Esophagus muscularis mucosa (tissue), 4 donors: ENCODE measurements at regions not wholly inside any gene's neighbourhood (a gene's known extent, or its start where the extent isn't known, plus 50 kb on each side); places are given as distances from the start of the nearest gene placed in this dataset.
"Not testable (repeated sequence)": the region's sequence is repeated elsewhere in the genome, so short reads cannot be mapped to it uniquely, and the experiment has no call there.

Source experiments
- DNase-seq: peaks from one replicate; pipeline ENCODE4 v3.0.0-alpha.2; 2017; ENCODE audit errors: extremely low spot score
- H3K27ac ChIP-seq, 4 donors: fragments of 200-600 bp; sonication (generic); replicated peaks in 1 of 4; 1 replicate in 3 of 4; 2 replicates in 1 of 4; pipeline ENCODE4 v1.5.1; 2016 to 2019; ENCODE audit warnings: mild to moderate bottlenecking in 1 of 4
- H3K27me3 ChIP-seq, 4 donors: fragments of 200-600 bp; sonication (generic); one replicate each; pipeline versions ENCODE4 v1.5.1 to v1.6.0; 2016 to 2019
- H3K36me3 ChIP-seq, 4 donors: fragments of 200-600 bp; sonication (generic); one replicate each; pipeline ENCODE4 v1.5.1; 2016 to 2019
- H3K4me1 ChIP-seq, 4 donors: fragments of 200-600 bp; sonication (generic); one replicate each; pipeline ENCODE4 v1.5.1; 2016 to 2019
- H3K4me3 ChIP-seq, 4 donors: fragments of 200-600 bp; sonication (generic); 1 replicate in 2 of 4; 2 replicates in 2 of 4; pipeline ENCODE4 v1.5.1; 2016 to 2019; ENCODE audit warnings: mild to moderate bottlenecking in 4 of 4, moderate library complexity in 1 of 4
- H3K9me3 ChIP-seq, 4 donors: fragments of 200-600 bp; sonication (generic); 1 replicate in 3 of 4; 2 replicates in 1 of 4; pipeline ENCODE4 v1.5.1; 2016 to 2019
- EP300 ChIP-seq: sonication (generic); formaldehyde crosslinking; IDR thresholded peaks from one replicate; pipeline ENCODE4 v1.6.1; 2017; ENCODE audit warnings: antibody characterized with exemption
- POLR2A ChIP-seq: fragments of 450-650 bp; IDR thresholded peaks from one replicate; pipeline ENCODE4 v1.6.1; 2017; ENCODE audit warnings: antibody characterized with exemption, moderate library complexity, mild to moderate bottlenecking, low read depth
- POLR2AphosphoS5 ChIP-seq, 2 donors: sonication (generic); formaldehyde crosslinking; IDR thresholded peaks; one replicate each; pipeline ENCODE4 v1.6.1; 2017; ENCODE audit warnings: antibody characterized with exemption in 2 of 2
- WGBS: methylation state at CpG from one replicate; pipeline ENCODE4 v1.1.5; 2018; 5-methylcytosine and 5-hydroxymethylcytosine counted together
- intact Hi-C: fragments of 100-400 bp; cut with DNase I; formaldehyde crosslinking; loops from one replicate; pipeline ENCODE4 v1.15.1; 2023
- TF ChIP-seq, protein P1 (sequence below), 3 experiments: fragments of 200-600 bp in 2 of 3; fragments of 450-650 bp in 1 of 3; sonication (generic) in 2 of 3; IDR thresholded peaks; one replicate each; pipeline ENCODE4 v1.5.1; 2017 to 2019; ENCODE audit warnings: antibody characterized with exemption in 3 of 3, mild to moderate bottlenecking in 2 of 3, moderate library complexity in 1 of 3

DNA sequence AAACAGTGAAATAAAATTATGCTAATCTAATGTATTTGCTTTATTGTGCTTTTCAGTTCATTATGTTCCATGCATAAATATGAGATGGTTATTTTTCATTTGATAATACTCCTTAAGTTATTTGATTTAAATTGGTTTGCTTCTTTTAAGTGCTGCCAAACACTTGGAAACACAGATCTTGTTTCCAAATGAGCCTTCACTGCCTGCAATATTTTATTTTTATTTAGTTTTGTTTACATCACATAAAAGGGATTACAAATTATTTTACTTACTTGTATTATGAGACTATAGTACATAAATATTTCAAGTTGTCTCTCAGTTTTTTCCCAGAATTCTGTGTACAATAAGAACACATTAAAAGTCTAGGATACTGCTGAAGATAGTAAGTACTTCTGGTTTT, 1662.4 kb upstream of the B3GALT2 start:
- no peaks in the 10 kb centered on the region for H3K4me1 ChIP-seq
- no peaks in the 10 kb centered on the region for H3K36me3 ChIP-seq
- no peak for TF ChIP-seq POLR2AphosphoS5 (IDR thresholded peaks at IDR 0.05)
- no peaks in the 10 kb centered on the region for H3K9me3 ChIP-seq
- intact Hi-C loops = no loop called here
- no peak overlapping the region for H3K4me3 ChIP-seq
- no peak overlapping the region for H3K27ac ChIP-seq
- H3K27me3 ChIP-seq = no peaks in the 10 kb centered on the region
- no peak for DNase-seq

DNA sequence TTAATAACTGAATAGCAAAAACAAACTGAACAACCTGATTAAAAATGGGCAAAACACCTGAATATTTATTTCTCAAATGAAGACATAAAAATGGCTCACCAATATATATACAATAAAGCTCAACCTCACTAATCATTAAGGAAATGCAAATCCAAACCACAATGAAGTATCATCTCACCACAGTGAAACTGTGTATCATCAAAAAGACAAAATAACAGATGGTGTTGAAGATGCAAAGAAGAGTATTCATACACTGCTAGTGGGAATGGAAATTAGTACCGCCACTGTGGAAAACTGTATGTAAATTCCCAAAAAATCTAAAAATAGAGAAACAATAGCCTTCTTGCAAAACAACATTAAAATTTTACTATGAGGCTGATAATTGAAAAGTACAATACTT, 1660.1 kb upstream of the B3GALT2 start:
- Histone ChIP-seq H3K27ac (no peak overlapping the region), H3K9me3 (no peaks in the 10 kb centered on the region), H3K4me1 (no peaks in the 10 kb centered on the region), H3K36me3 (no peaks in the 10 kb centered on the region), H3K4me3 (no peak overlapping the region), H3K27me3 (no peaks in the 10 kb centered on the region)
- DNase-seq = no peak
- WGBS = 97% methylated on average over 1 of the region's 1 CpG
- TF ChIP-seq EP300 (no peak), POLR2AphosphoS5 (IDR thresholded peaks at IDR 0.05) (no peak)
- intact Hi-C loops = no loop called here

DNA sequence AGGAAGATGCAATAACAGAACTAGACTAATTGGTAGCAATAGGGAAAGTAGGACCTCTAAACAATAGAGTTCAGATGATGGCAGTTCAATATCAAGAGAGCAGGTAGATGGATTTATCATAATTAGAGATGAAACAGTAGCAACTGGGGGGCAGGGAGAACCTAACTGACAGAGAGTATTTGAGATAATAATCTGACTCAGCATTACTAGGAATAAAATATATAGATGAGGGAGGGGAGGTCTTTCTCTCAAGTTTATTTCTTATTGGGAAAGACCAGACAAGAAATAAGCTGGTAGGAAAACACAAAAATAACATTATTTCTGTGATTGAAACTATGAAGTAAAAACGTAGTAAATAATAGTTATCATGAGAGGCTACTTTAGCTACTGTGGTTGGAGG, 1656.7 kb upstream of the B3GALT2 start:
- intact Hi-C loops = no loop called here
- H3K27me3 ChIP-seq = no peaks in the 10 kb centered on the region
- H3K36me3 ChIP-seq = no peaks in the 10 kb centered on the region
- no peaks in the 10 kb centered on the region for H3K9me3 ChIP-seq
- TF ChIP-seq POLR2AphosphoS5 (IDR thresholded peaks at IDR 0.05) (no peak), POLR2A (no peak), EP300 (no peak)
- TF ChIP-seq, protein P1, sequence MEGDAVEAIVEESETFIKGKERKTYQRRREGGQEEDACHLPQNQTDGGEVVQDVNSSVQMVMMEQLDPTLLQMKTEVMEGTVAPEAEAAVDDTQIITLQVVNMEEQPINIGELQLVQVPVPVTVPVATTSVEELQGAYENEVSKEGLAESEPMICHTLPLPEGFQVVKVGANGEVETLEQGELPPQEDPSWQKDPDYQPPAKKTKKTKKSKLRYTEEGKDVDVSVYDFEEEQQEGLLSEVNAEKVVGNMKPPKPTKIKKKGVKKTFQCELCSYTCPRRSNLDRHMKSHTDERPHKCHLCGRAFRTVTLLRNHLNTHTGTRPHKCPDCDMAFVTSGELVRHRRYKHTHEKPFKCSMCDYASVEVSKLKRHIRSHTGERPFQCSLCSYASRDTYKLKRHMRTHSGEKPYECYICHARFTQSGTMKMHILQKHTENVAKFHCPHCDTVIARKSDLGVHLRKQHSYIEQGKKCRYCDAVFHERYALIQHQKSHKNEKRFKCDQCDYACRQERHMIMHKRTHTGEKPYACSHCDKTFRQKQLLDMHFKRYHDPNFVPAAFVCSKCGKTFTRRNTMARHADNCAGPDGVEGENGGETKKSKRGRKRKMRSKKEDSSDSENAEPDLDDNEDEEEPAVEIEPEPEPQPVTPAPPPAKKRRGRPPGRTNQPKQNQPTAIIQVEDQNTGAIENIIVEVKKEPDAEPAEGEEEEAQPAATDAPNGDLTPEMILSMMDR (IDR thresholded peaks at IDR 0.05) = no peak
- 52% methylated on average over 1 of the region's 1 CpG for WGBS
- no peak overlapping the region for H3K27ac ChIP-seq
- H3K4me1 ChIP-seq = no peaks in the 10 kb centered on the region
- H3K4me3 ChIP-seq = no peak overlapping the region
- DNase-seq = no peak

DNA sequence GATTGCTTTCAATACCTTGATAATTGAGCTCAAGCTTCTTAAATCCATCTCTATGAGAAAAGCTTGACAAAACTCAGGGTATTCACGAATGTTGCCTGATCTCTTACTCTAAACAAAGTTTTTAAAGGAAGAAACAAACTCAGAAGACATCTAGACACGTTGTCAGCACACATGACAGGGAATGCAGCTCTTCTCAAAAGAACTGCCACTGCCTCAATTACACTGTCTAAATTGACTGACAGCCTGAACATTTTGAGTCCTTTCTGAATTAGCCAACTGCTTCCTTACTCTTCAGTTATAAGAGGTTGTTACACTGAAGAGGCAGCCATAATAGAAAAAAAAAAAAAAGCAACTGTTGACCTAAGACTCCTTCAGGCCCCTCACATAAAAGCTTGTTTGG, 1646.7 kb upstream of the B3GALT2 start:
- DNase-seq = no peak
- no peaks in the 10 kb centered on the region for H3K27me3 ChIP-seq
- H3K36me3 ChIP-seq = no peaks in the 10 kb centered on the region
- H3K27ac ChIP-seq = no peak overlapping the region
- intact Hi-C loops = no loop called here
- H3K4me3 ChIP-seq = no peak overlapping the region
- H3K9me3 ChIP-seq = no peaks in the 10 kb centered on the region
- no peaks in the 10 kb centered on the region for H3K4me1 ChIP-seq
- WGBS = 65% methylated on average over 2 of the region's 2 CpGs
- TF ChIP-seq POLR2A (no peak), POLR2AphosphoS5 (IDR thresholded peaks at IDR 0.05) (no peak), EP300 (no peak)
- TF ChIP-seq, protein P1 (IDR thresholded peaks at IDR 0.05) = no peak

DNA sequence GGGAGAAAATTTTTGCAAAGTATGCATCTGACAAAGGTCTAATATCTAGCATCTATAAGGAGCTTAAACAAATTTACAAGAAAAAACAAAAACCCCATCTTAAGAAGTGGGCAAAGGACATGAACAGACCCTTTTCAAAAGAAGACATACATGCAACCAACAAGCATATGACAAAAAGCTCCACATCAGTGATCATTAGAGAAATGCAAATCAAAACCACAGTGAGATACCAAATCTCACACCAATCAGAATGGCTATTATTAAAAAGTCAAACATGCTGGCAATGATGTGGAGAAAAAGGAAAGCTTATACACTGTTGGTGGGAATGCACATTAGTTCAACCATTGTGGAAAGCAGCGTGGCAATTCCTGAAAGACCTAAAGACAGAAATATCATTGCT, 1645.2 kb upstream of the B3GALT2 start:
- H3K27ac ChIP-seq, H3K4me3 ChIP-seq, H3K4me1 ChIP-seq, H3K27me3 ChIP-seq, H3K9me3 ChIP-seq, intact Hi-C loops, H3K36me3 ChIP-seq, DNase-seq: not testable (repeated sequence)
- 95% methylated on average over 1 of the region's 1 CpG for WGBS

DNA sequence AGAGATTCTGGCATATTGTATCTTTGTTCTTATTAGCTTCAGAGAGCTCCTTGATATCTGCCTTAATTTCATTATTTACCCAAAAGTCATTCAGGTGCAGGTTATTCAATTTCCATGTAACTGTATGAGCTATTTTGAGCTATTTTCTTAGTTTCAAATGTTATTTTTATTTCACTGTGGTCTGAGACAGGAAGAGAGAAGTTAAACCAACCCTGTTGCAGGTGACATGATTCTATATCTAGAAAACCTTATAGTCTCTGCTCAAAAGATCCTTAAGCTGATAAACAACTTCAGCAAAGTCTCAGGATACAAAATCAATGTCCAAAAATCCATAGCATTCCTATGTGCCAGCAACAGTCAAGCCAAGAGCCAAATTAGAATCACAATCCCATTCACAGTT, 1644.0 kb upstream of the B3GALT2 start:
- no peak for DNase-seq
- Histone ChIP-seq H3K27me3 (no peaks in the 10 kb centered on the region), H3K9me3 (no peaks in the 10 kb centered on the region), H3K4me3 (no peak overlapping the region), H3K36me3 (no peaks in the 10 kb centered on the region), H3K27ac (no peak overlapping the region), H3K4me1 (no peaks in the 10 kb centered on the region)
- intact Hi-C loops = no loop called here
- TF ChIP-seq POLR2A (no peak), POLR2AphosphoS5 (IDR thresholded peaks at IDR 0.05) (no peak), EP300 (no peak)
- TF ChIP-seq, protein P1 (IDR thresholded peaks at IDR 0.05) = no peak
